NCI-H1694 treated with DMSO at 0.1 percent for 48 hours (cell line): ENCODE measurements at regions not wholly inside any gene's neighbourhood (a gene's known extent, or its start where the extent isn't known, plus 50 kb on each side); places are given as distances from the start of the nearest gene placed in this dataset.

Source experiments
- DNase-seq: peaks from one replicate; lab custom pipeline; 2025; lab: John Stamatoyannopoulos, UW

DNA sequence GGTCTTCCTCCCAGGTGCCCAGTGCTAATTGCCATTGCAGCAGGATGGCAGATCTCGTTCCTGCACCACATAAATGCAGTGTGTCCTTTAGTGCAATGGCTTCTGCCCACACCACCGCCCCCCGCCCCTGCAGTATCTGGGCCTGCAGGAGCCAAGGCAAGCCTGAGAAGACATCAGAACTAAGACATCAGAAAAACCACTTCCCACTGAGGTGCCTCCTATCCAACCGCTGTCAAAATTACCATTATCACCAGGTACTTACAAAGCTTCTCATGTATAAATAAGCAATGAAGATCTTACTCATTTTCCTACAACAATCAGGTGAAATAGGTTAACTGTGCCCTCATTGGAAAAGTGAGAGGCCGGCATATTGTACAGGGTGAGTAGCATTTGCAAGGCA lies 228.8 kb downstream of the FBXO15 start:
- no peak for DNase-seq

DNA sequence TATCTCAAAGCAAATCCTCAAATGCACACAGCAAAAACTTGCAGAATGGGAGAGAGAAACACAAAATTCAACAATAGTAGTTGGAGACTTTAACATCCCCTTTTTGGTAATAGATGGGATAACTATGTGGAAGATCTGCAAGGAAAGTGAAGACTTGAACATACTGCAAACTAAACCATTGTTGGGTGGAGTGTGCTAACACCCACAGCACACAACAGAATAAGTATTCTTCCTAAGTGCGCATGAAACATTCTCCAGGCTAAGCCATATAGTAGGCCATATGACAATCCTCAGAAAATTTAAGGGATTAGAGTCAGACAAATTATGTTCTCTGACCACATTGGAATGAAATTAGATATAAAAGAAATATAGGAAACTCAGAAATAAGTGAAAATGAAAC lies 230.6 kb downstream of the FBXO15 start:
- no peak for DNase-seq

DNA sequence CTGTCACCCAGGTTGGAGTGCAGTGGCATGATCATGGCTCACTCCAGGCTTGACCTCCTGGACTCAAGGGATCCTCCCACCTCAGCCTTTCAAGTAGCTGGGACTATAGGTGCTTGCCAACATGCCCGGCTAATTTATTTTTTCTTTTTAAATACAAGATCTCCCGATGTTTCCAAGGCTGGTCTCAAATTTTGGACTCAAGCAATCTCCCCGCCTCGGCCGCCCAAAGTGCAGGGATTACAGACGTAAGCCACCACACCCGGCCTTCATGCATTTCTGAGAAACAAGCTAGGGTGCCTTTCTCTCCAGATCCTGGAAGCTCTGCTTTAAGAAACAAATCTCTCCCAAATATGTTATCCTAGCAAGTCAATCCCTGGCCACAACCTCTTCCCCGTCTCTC lies 234.1 kb downstream of the FBXO15 start:
- no peak for DNase-seq

DNA sequence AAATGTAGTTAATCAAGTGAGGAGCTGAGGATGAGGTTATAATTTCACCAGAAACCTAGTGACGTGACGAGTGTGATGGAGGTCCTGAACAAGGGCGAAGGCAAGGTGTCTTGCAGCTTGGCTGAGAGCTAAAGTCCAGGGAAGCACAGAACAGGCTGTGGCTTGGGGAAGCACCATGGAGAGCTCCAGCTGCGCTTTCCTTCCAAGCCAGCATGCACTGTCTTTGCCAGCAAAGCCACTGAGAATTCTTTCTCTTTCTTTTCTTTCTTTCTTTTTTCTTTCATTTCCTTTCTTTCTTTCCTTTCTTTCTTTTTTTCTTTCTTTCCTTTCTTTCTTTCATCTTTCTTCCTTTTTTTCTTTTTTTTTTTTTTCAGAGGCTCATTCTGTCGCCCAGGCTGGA lies 239.3 kb downstream of the FBXO15 start:
- no peak for DNase-seq

DNA sequence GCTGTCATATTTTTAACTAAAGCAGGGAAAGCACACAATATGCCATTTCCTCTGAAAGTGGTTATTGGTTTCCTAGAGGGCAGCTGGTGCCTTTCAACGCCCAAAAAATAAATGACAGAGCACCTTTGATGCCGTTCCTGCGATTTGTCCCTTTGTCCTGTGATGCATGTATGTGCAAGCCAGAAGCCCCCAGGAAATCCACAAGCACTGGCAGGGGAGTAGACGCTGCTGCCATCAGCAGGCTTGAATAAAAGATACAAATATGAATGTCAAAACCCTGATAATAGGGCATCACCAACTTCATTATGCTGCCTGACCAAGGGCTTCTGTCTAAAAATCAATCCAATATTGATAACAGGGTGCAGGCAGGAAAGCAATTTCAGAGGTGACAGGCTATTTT lies 246.1 kb downstream of the FBXO15 start:
- DNase-seq, result no peak

DNA sequence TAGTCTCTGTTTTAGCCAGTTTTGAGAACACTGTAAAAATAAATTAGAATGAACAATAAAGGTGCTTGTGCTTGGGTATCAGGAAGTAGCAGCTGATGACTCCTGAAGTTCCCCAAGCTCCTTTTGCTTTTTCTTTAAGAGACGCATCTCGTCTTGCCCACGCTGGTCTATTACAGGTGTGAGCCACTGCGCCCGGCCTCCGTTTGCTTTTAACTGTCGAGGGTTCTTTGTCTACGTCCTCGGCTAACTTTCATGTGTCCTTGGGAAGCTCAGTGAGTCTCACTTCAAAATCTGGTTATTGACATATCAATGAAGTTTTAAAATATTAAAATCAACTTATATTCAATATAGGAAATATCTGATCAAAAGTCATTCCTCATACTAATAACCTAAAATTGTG lies 246.5 kb downstream of the FBXO15 start:
- no peak for DNase-seq

DNA sequence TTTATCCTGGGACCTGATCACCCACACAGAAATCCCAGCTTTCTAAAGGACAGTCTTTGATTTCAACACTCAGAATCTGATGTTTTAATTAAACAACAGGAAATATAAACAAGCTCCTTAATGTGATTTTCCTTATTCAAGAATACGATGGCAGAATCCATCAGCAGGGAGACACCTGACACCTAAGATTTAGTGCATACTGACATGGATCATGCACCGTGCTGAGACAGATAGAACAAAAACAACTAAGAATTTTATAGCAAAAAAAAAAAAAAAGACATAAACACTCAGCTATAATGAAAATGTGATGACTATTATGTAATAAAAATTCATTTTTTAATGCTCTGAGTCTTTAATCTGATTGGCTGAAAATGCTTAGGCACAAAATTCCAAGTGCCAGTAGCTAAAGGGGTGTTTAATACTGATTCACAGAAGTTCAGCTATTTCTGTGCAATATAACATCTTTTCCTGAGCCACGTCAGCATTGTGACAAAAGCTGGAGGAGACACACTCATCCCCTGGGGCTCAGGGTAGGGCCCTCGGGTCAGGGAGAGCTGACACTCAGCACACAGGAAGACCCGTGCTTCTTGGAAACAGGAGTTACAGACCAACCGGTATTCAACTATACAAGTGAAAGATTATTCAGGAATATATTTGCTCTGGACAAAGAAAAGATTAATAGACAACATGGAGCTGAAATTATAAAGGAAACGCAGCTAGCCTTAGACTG lies 247.4 kb downstream of the FBXO15 start:
- no peak for DNase-seq

DNA sequence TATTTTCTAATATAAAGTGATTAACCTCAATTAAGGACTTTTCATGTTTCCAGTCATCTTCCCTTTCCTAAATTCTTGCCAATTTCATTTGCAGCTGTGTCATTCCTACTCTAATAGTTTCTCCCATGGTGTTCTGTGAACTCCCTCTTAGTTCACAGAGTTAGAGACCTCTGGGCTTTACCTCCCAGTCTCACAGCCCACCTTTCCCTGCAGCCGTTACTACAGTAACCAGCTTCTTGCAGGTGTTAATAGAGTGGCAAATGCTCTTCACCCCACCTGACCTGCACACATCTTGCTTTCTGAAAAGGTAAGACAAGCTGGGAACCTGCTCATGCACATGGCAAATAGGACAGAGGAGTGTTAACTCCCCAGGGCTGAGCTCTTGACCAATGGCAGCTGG lies 250.1 kb downstream of the FBXO15 start:
- DNase-seq, result no peak

DNA sequence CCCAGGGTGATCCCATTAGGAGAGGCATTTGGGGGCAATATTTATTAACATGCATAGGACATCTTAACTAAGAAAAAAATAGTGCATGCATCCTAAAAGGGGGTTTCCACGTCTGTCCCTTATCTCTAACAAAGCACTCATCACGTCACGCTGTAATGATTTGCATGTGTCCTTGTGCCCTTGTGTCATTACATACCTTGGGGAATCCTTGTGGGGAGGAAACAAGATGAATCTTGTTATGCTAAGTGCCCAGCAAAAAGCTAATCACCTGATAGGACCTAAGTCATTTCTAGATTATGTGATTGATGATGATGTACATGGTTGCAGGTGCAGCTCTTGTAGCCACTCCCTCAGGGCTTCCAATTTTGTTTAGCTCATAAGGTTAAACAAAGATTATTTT lies 250.9 kb downstream of the FBXO15 start:
- no peak for DNase-seq

DNA sequence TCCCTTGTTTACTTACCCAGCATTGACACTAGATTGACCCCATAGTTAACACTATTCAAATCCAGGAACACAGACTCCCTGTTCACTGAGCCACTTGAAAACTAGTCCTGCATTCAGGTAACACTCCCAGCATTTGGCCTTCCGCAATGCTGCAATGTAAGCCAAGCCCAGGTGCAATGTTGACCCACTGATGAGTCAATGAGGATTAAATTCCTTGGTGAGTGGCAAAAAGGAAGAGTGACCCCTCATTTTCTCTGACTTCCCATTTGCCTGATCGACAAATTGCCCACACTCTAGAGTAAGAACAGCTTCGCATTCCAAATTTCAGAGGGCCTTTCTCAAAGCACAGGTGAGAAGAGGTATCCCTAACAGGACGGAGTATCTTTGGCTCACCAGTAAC lies 251.9 kb downstream of the FBXO15 start:
- no peak for DNase-seq

DNA sequence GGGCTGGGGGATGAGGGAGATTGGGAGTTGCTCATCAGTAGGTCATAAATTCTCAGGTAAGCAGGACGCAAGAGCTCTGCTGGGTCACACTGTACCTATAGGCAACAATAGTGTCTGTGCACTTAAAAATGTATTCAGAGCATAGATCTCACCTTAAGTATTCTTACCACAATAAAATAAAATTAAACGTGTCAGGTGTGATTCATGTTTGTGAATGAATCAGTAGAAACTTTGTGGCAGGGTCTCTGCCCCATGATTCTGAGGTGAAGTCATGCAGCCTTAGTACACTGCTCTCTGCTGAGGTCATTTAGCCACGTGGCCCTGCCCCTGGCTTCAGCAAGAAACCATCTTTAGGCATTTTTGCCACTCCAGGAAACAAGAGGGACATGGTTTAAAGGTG lies 253.8 kb downstream of the FBXO15 start:
- no peak for DNase-seq

DNA sequence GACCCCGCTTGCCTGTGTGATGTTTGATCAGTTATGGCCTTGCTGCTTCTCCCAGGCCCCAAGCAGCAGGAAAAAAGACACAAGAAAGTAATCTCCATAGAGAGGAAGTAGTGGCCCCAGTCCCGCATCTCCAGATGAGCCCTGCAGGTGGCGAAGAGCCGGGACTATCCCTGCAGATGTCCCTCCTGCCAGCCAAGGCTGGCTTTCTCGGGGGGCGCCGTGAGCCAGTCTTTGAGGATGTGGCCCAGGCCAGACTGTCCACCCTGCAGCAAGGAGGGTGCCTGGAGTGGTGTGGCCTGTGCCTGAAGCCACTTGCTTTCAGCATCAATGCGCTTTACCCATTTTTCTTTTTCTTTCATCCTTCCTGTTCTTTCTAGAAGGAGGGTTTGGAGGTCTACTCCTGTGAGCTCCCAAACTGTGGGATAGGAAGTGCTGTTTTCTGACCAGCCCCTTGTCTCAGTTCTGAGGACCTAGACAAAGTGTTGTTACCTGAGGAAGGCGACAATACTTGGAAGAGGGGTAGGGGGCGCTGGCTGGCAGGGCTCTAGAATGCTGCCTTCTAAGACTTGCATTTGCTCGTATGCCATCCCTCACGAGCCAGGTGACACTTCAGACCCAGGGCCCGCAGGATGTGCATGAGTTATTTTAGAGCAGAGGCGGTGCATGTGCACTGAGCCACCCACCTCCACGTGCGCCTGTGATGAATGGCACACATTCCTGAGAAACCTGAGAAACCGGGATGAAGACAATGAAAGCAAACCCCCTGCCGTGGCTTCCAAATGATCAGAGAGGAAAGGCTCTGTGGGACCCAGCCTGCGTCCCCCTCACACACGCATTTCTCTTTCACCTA lies 255.8 kb downstream of the FBXO15 start:
- no peak for DNase-seq

DNA sequence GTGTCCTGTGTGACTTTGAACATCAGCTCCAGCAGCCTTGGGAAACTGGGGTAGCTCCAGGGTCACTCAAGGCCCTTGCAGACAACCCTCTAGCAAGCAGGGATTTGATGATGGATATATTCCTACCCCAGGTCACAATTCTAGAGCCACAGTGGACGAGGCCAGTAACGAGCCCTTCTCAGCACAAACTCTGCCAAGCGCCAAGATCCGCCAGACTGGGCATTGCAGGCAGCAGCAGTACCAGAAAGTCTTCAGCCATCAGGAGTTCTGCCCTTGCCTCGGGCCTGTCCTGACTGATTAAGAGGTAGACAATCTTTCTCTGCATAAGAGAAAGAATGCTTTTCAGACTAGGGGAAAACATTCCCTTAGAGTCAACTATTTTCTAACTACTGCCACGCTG lies 259.1 kb downstream of the FBXO15 start:
- DNase-seq, result no peak

DNA sequence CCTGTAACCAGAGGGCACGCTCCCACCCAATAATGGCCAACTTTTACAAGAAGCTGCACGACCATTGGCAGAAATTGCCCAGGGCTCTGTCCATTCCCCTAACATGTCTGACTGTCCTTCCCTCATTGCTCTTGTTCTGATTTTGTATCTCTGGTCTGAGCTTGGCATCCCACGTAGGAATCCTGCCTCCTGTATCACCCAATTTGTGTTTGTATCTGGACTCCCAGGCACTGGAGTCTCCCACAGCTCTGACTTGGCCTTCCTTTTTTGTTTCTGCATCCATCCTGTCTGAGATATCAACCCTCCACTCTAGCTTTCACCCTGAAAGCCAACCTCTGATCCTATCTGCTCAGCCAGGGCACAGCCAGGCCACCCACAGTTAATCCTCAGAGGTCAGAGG lies 259.8 kb downstream of the FBXO15 start:
- DNase-seq, result no peak

DNA sequence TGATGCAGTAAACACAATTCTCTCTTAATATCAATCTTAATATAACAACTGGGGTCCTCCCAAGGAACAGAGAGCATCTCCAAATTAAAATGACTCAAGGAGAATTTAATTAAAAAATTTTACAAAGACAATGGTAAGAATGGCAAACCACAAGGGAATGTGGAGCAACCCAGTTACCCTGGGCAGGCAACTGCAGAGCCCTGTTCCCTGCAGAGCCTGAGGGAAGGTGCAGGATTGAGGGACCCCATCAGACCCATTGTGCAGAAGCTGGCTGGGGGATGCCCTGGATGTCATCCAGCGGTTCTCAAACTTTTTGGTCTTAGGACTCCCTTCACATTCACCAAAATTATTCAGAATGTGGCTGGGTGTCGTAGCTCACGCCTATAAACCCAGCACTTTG lies 262.8 kb downstream of the FBXO15 start:
- DNase-seq, result no peak

DNA sequence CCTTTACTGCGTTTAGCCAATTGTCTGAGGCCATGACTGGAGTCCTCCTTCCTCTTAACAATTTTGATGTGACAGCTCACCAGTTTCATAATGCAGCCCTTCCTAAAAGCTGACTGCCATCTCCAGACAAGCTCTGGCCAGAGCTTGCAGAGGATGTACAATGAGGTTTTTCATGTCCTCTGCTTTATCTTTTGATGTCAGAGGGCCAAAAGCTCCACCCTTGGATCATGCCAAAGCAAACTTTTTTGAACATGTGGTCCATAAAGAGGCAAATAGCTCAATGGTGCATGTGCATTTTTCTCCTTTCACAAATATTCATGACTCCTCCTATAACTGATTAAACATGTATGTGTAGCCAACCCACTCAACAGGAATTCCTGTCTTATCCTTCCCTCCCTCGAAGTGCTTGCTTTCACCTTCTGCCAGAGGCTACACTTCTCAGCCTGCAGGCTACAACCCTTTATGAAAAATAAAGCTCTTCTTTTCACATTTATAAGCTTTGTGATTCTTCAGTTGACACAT lies 266.2 kb downstream of the FBXO15 start:
- no peak for DNase-seq

DNA sequence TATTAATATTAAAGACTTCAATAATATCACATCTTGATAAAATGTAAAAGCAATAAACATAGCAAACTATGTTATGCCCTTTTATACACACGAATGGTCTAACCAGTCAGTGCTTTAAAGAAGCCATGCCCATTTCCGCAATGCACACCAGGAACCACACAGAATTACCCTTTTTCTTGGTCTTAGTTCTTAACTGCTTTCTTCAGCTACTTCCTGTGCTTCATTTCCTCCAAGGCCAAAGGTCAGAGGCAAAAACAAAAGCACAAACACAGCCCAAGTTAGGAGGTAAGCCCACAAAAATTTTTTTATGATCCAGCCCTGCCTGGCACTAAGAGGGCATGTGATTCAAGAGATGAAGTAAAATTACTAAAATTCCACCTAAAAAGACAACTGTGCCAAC lies 267.2 kb downstream of the FBXO15 start:
- no peak for DNase-seq

DNA sequence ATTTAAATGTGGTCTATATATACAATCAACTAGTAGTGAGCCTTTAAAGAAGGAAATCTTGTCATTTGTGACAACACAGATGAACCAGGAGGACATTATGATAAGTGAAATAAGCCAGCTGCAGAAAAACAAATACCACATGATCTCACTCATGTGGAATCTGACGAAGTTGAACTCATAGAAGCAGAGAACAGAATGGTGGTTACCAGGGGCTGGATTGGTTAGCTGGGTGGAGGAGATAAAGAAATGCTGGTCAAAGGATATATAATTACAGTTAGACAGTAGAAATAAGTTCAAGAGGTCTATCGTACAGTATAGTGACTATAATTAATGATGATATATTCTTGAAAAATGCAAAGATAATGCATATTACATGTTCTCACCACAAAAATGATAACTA lies 267.9 kb downstream of the FBXO15 start:
- DNase-seq, result no peak

DNA sequence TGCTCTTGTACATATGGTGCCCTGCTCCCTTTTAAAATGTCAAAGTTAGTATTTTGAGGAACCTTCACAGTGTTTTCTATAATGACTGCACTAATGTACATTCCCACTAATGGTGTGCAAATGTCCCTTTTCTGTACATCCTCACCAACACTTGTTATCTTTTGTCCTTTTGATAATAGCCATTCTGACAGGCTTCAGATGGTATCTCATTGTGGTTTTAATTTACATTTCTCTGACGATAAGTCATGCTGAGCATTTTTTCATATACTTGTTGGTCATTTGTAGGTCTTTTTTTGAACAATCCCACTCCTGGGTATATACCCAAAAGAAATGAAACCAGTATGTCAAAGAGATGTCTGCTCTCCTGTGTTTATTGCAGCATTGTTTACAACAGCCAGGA lies 268.3 kb downstream of the FBXO15 start:
- DNase-seq, result no peak

DNA sequence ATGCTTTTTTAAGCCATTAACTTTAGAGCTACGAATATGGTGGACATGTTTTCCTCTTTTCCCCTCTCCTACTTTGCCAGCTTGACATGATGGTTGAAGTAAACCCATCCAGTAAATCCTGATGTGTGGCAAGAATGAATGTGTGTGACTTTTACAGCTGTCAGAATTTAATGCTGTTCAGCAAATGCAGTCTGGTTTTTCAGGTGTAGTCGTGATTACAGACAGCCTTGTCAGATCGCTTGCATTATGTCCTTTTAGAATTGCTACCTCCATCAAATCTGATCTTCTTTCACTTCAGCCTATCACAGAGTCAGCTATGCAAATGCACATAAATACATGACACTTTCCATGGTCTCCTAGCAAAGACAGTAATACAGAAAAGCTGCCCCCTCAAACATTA lies 278.5 kb downstream of the FBXO15 start:
- DNase-seq, result no peak

DNA sequence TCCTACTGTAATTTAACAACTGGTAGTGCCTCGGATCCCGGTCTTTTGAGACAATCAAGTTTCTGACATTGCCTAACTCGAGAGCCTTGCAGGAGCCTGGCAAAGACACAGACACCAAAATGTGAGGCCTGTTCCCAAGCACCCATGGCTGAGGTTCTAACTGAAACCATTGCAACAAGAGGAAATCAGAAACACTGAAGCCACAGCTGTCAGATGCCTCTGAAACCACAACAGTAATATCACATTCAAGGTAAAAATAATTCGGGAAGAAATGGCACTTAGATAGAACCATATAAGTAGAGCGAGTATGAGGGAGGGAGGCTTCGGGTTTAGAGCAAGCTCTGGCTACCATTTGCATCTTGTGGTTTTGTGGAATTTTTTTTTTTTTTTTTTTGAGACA lies 285.9 kb downstream of the FBXO15 start:
- no peak for DNase-seq

DNA sequence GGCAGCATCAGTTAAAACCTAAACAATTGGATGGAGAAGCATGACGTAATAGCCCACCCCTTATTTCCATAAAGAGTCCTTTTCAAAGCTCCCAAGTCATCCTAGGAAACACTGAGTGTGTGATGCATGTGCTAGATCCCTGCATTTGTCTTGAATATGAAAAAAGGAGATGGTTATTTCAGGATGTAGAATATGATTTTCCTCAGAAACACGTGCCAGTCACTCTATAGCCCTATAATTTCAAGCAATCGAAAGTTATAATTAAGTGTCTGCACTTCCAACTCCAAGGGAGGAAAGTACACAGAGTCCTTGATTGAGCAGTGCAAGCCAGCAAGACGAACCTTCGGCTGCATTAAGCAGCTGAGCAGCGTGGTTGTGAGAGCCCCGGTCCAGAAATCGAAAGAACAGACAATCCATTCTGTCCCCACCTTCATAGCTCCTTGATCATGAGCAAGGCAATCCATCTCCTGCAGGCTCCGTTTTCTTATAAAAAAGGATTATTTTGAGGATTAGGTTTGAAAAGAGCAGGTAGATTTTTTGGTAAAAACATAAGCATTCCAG lies 287.7 kb downstream of the FBXO15 start:
- DNase-seq, result no peak
